Activated B cell treated with CpG ODN at 0.5 μM for 24 hours (primary cell): ENCODE measurements at regions not wholly inside any gene's neighbourhood (a gene's known extent, or its start where the extent isn't known, plus 50 kb on each side); places are given as distances from the start of the nearest gene placed in this dataset.
A peak's percentile ranks its signal among the peaks of the same experiment; 100 is the strongest.

Experiments used
- ATAC-seq: fragments of 200-7000 bp; cut with Tn5 transposase; one replicate; pipeline ENCODE4 v1.10.0; 2021; ENCODE audit warnings: low read depth, mild to moderate bottlenecking, moderate library complexity
- CTCF ChIA-PET: fragments of 350-600 bp; sonication (Branson Sonifier 250); formaldehyde crosslinking; loops from one replicate; lab custom pipeline; 2021; ENCODE audit warnings: antibody characterized with exemption; lab: Charles Lee
- POLR2A ChIA-PET: fragments of 350-600 bp; sonication (Branson Sonifier 250); formaldehyde crosslinking; loops from one replicate; lab custom pipeline; 2021; ENCODE audit warnings: antibody characterized with exemption; lab: Charles Lee
- DNase-seq: peaks from one replicate; pipeline ENCODE4 v3.0.0; 2022
- H3K27ac Mint-ChIP-seq: one replicate; pipeline ENCODE4 v1.8.0; 2020; ENCODE audit warnings: mixed read lengths
- H3K27me3 Mint-ChIP-seq: one replicate; pipeline ENCODE4 v1.8.0; 2021; ENCODE audit warnings: mixed read lengths
- H3K36me3 Mint-ChIP-seq: one replicate; pipeline ENCODE4 v1.8.0; 2021; ENCODE audit warnings: low read depth, mixed read lengths
- H3K4me1 Mint-ChIP-seq: one replicate; pipeline ENCODE4 v1.8.0; 2021; ENCODE audit warnings: mixed read lengths
- H3K4me3 Mint-ChIP-seq: one replicate; pipeline ENCODE4 v1.8.0; 2020; ENCODE audit warnings: mild to moderate bottlenecking, mixed read lengths
- H3K9me3 Mint-ChIP-seq: one replicate; pipeline ENCODE4 v1.8.0; 2020; ENCODE audit warnings: mixed read lengths
- intact Hi-C: fragments of 100-400 bp; cut with micrococcal nuclease; formaldehyde crosslinking; loops from one replicate; pipeline ENCODE4 v1.15.1; 2024
- TF ChIP-seq, protein P1 (sequence below): fragments of 200-600 bp; IDR thresholded peaks from one replicate; pipeline ENCODE4 v1.8.0; 2022; ENCODE audit warnings: antibody characterized with exemption, mild to moderate bottlenecking

DNA sequence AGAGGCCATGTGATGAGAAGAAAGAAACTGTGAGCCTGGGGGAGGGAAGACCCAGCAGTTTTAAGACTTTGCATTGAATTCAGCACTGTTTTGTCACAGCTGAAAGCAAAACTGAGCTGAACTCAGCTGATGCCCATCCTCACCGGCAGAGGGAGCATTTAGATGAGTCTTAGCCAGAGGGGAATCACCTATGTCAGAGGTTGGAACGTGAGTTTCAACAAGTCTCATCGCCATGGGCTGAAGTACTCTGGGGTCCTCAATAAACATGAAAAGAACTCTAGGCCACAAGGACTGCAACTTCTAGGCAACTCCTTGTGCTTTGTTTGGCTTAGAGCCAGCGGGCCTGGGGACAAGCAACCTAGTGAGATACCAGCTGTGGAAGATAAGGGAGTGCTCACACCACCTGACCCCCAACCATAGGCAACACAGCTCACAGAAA, 324.5 kb downstream of the TBL1XR1 start:
- H3K27me3 Mint-ChIP-seq: peaks cover 5% of the 10 kb centered on the region
- DNase-seq (peak; percentile 27), ATAC-seq (peak; percentile 82)
- POLR2A ChIA-PET: no interaction called here
- peaks cover 2% of the 10 kb centered on the region for H3K4me1 Mint-ChIP-seq
- H3K4me3 Mint-ChIP-seq: no peak overlapping the region
- no peaks in the 10 kb centered on the region for H3K36me3 Mint-ChIP-seq
- intact Hi-C loops: loop anchor here (1.0 to 5.0 kb wide), 8 partner anchors 67 to 1513 kb away; partner anchors contain the start of gene TBL1XR1
- TF ChIP-seq, protein P1, sequence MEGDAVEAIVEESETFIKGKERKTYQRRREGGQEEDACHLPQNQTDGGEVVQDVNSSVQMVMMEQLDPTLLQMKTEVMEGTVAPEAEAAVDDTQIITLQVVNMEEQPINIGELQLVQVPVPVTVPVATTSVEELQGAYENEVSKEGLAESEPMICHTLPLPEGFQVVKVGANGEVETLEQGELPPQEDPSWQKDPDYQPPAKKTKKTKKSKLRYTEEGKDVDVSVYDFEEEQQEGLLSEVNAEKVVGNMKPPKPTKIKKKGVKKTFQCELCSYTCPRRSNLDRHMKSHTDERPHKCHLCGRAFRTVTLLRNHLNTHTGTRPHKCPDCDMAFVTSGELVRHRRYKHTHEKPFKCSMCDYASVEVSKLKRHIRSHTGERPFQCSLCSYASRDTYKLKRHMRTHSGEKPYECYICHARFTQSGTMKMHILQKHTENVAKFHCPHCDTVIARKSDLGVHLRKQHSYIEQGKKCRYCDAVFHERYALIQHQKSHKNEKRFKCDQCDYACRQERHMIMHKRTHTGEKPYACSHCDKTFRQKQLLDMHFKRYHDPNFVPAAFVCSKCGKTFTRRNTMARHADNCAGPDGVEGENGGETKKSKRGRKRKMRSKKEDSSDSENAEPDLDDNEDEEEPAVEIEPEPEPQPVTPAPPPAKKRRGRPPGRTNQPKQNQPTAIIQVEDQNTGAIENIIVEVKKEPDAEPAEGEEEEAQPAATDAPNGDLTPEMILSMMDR: no peak
- H3K27ac Mint-ChIP-seq: no peak overlapping the region
- CTCF ChIA-PET: interaction anchor here (0.9 to 3.4 kb wide), 9 partner anchors 9 to 1522 kb away, joined by 3 to 45 read pairs (median 4); no protein-coding TSS in a partner anchor
- H3K9me3 Mint-ChIP-seq: peaks cover 9% of the 10 kb centered on the region

DNA sequence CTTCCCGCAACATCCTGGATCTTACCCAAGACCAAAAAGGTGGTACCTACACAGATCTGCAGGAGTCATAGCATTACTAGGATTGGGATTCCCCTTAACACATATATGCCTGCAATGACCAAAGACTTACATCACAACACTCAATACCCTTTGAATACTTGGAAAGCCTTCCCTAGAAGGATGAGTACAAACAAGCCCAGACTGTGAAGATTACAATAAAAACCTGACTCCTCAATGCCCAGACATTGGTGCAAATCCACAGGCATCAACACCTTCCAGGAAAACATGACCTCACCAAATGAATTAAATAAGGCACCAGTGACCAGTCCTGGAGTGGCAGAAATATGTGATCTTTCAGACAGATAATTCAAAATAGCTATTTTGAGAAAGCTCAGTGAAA, 326.8 kb downstream of the TBL1XR1 start:
- no peak overlapping the region for H3K4me3 Mint-ChIP-seq
- TF ChIP-seq, protein P1: no peak
- ATAC-seq (no peak), DNase-seq (no peak)
- CTCF ChIA-PET: no interaction called here
- H3K36me3 Mint-ChIP-seq: no peaks in the 10 kb centered on the region
- no peaks in the 10 kb centered on the region for H3K27me3 Mint-ChIP-seq
- peaks cover 5% of the 10 kb centered on the region for H3K9me3 Mint-ChIP-seq
- H3K4me1 Mint-ChIP-seq: peaks cover 2% of the 10 kb centered on the region
- no peak overlapping the region for H3K27ac Mint-ChIP-seq
- POLR2A ChIA-PET: no interaction called here
- intact Hi-C loops: loop anchor here (5.0 kb wide), 4 partner anchors 182 to 1292 kb away; no protein-coding TSS in a partner anchor

DNA sequence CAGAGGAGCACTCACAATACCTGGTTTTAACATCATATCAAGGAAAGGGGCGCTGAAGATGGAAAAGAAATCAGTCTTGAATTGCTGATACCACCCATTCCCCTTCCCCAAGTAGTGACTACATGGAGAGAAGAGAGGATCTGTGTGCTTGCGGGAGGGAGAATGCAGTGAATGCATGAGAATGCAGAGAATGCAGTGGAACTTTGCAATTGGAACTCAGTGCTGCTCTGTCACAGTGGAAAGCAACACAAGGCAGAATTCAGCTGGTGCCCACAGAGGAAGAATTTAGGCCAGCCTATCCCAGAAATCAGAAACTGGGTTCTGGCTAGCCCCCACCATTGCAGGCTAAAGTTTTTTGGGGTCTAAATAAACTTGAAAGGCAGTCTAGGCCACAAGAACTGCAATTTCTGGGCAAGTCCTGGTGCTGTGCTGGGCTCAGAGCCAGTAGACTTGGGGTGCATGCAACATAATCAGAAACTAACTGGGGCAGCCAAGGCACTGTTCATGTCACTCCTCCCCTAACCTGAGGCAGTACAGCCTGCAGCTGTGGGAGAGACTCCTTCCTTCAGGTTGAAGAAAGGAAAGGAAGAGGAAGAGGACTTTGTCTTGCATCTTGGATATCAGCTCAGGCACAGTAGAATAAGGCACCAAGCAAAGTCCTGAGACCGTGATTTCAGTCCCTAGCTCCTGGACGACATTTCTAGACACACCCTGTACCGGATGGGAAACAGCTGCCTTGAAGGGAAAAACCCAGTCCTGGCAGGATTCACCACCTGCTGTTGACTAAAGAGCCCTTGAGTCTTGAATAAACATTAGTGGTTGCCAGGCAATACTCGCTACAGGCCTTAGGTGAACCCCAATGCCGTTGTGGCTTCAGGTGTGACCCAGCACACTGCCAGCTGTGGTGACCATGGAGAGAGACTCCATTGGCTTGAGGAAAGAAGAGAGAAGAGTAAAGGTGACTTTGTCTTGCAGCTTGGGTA, 329.3 kb downstream of the TBL1XR1 start:
- no peaks in the 10 kb centered on the region for H3K36me3 Mint-ChIP-seq
- no peak for DNase-seq
- H3K27ac Mint-ChIP-seq: no peak overlapping the region
- H3K4me3 Mint-ChIP-seq: no peak overlapping the region
- peaks cover 5% of the 10 kb centered on the region for H3K9me3 Mint-ChIP-seq
- ChIA-PET CTCF (no interaction called here), POLR2A (no interaction called here)
- no peaks in the 10 kb centered on the region for H3K27me3 Mint-ChIP-seq
- peaks cover 2% of the 10 kb centered on the region for H3K4me1 Mint-ChIP-seq
- TF ChIP-seq, protein P1: no peak
- ATAC-seq: no peak
- intact Hi-C loops: no loop called here

DNA sequence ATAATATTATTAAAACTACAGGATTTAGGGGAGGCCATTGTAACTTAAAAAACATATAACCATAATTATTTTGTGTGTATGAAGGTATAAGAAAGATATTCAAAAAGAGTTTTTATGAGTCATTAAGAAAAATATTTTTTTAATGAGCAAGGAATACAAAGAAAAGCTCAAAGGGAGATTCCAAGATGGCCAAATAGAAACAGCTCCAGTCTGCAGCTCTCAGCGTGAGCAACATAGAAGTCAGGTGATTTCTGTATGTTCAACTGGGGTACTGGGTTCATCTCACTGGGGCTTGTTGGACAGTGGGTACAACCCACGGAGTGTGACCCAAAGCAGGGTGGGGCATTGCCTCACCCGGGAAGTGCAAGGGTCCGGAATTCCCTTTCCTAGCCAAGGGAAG, 336.1 kb downstream of the TBL1XR1 start:
- ChIA-PET CTCF (no interaction called here), POLR2A (no interaction called here)
- Mint-ChIP-seq H3K27me3 (peaks cover 1% of the 10 kb centered on the region), H3K9me3 (no peaks in the 10 kb centered on the region), H3K27ac (no peak overlapping the region), H3K36me3 (no peaks in the 10 kb centered on the region), H3K4me1 (no peaks in the 10 kb centered on the region), H3K4me3 (no peak overlapping the region)
- no peak for DNase-seq
- ATAC-seq: no peak
- intact Hi-C loops: no loop called here
- TF ChIP-seq, protein P1: no peak

GRCh38 chr3:176856721-176857120, 340.6 kb downstream of the TBL1XR1 start:
- ATAC-seq: no peak
- H3K4me1 Mint-ChIP-seq: no peaks in the 10 kb centered on the region
- no peak overlapping the region for H3K4me3 Mint-ChIP-seq
- TF ChIP-seq, protein P1: no peak
- H3K9me3 Mint-ChIP-seq: no peaks in the 10 kb centered on the region
- intact Hi-C loops: no loop called here
- POLR2A ChIA-PET: no interaction called here
- CTCF ChIA-PET: no interaction called here
- H3K27ac Mint-ChIP-seq: no peak overlapping the region
- no peaks in the 10 kb centered on the region for H3K36me3 Mint-ChIP-seq
- DNase-seq: no peak
- peaks cover 8% of the 10 kb centered on the region for H3K27me3 Mint-ChIP-seq
